ENCODE measurements at regions not wholly inside any gene's neighbourhood (a gene's known extent, or its start where the extent isn't known, plus 50 kb on each side); places are given as distances from the start of the nearest gene placed in this dataset.
"Not testable (repeated sequence)": the region's sequence is repeated elsewhere in the genome, so short reads cannot be mapped to it uniquely, and the experiment has no call there.

DNA sequence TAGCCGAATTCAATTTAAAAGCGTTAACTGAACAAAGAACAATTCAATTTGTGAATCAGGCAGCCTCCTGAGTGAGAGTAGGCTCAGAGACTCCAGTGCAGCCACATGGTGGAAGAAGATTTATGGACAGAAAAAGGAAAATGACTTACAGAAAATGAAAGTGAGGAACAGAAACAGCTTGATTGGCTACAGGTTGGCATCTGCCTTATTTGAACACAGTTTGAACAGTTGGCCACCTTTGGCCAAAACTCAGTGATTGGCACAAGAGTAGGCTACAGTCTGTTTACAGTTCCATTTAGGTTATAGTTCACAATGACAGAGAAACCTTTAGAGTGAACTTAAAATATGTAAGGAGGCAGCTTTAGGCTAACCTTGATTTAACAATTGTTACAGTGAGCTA, 86.3 kb upstream of the CCDC71L start:
- not testable (repeated sequence) for DNase-seq (ENCODE audit: low read depth, low spot score); H3K27ac ChIP-seq

DNA sequence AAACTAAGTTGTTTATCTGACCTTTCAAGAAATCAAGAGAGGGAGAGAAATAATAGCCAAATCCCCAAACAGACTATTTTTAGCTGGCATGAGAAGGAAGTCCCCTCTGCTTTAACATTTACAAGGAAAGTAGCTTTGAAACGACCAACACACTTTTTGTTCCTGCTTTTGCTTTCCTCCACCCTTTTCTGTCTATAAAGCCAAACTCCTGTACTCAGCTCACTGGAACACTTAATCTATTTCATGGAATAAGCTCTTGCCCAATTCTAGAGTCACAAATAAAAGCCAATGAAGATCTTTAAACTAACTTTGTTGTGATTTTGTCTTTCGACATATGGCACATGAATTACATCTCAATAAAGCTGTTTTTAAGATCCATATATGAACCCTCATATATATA, 86.8 kb upstream of the CCDC71L start:
- DNase-seq (ENCODE audit: low read depth, low spot score): no peak
- no peak overlapping the region for H3K27ac ChIP-seq

DNA sequence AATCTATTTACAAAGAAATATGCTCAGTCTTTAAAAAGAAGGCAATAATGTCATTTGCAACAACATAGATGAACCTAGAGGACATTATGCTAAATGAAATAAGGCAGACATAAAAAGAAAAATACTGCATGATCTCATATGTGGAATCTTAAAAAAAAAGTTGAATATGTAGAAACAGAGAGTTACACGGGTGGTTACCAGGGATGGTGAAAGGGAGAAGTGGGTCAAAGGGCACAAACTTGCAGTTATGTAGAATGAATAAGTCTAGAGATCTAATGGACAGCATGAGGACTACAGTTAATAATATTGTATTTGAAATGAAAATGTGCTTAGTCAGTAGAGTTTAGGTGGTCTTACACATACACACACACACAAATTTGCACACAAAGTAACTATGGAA, 88.2 kb upstream of the CCDC71L start:
- H3K27ac ChIP-seq: no peak overlapping the region
- no peak for DNase-seq (ENCODE audit: low read depth, low spot score)

- DNase-seq (ENCODE audit: low read depth, low spot score): no peak
These were observed 89.8 kb upstream of the CCDC71L start for GRCh38 chr7:106750773-106751172.

DNA sequence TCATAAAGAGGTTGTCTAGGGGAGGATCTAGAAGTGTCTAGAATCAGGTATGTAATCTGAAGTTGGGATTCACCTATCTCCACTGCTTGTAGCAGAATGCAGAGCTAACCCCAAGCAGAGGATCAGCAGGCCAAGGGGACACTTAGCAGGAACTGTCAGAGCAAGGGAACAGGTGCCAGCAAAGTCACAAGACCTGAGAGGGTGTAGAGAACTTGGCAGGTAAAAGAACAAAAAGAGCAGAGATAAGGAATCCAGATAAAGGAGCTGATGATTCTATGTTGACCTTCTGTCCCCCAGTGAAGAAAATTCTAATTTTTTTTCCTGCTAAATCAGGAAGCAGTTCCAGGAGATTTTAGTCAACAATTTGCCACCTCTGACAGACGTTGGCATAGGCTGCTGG, 91.4 kb upstream of the CCDC71L start:
- no peak for DNase-seq (ENCODE audit: low read depth, low spot score)
- no peak overlapping the region for H3K27ac ChIP-seq

More at GRCh38 chr7:106750773-106751172, 89.8 kb upstream of the CCDC71L start:
- H3K27ac ChIP-seq: no peak overlapping the region

GRCh38 chr7:106755024-106755423, 94.1 kb upstream of the CCDC71L start:
- DNase-seq (ENCODE audit: low read depth, low spot score); H3K27ac ChIP-seq: not testable (repeated sequence)

DNA sequence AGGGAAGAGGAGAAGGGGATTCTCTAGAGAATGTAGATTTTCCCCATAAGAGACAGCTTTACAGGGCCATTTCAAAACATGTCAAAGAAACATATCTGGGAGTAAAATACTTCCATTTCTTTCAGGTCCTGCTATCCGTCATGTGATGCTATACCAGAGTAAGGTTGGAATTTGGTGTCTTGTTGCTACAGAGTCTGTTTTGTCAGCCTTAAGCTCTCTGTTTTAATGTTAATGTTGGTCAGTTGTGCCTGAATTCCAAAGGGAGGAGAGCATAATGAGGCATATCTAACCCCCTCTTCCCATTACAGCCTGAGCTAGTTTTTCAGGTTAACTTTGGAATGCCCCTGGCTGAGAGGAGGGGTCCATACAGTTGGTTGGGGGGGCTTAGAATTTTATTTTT, 94.7 kb upstream of the CCDC71L start:
- H3K27ac ChIP-seq: no peak overlapping the region
- no peak for DNase-seq (ENCODE audit: low read depth, low spot score)

- DNase-seq (ENCODE audit: low read depth, low spot score): no peak
These were observed 95.1 kb upstream of the CCDC71L start for GRCh38 chr7:106756071-106756470.

DNA sequence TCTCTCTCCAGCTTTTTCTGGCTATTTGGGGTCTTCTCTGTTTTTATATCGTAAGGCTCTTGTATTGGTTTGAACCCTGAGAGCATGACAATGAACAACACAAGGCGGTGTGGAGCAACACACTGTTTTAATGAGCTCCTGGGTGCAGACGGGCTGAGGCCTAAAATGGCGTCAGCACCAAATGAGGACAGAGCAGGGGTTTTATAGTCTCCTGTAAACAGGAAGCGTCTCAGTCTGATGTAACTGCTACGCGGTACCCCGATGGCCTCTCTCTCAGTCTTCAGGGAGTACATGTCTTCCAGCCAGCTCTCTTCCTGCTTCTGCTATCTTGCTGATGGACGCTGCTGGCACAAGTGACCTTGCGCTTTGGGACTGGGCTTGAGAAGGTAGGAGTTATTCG, 95.9 kb upstream of the CCDC71L start:
- DNase-seq (ENCODE audit: low read depth, low spot score): no peak
- no peak overlapping the region for H3K27ac ChIP-seq

More at GRCh38 chr7:106756071-106756470, 95.1 kb upstream of the CCDC71L start:
- no peak overlapping the region for H3K27ac ChIP-seq

DNA sequence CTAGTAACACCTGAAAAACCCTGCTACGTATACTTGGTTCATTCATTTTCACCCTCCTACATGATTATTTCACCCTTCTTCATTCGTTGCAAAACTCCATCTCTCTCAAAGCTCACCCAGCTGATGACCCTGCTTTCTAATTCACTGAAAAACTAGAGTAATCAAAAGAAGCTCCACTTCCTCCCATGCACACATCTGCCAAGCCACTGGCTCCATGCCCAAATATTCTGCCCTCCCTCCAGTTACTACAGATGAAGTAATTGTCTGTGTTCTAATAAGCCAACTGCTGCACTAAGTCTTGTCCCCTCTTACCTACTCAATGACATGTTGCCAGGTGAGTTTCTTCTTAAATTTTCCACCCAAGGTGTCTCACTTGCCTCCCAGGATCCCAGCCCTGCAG, 96.9 kb upstream of the CCDC71L start:
- no peak for DNase-seq (ENCODE audit: low read depth, low spot score)
- no peak overlapping the region for H3K27ac ChIP-seq

GRCh38 chr7:106762845-106763244, 101.9 kb upstream of the CCDC71L start:
- not testable (repeated sequence) for DNase-seq (ENCODE audit: low read depth, low spot score); H3K27ac ChIP-seq

DNA sequence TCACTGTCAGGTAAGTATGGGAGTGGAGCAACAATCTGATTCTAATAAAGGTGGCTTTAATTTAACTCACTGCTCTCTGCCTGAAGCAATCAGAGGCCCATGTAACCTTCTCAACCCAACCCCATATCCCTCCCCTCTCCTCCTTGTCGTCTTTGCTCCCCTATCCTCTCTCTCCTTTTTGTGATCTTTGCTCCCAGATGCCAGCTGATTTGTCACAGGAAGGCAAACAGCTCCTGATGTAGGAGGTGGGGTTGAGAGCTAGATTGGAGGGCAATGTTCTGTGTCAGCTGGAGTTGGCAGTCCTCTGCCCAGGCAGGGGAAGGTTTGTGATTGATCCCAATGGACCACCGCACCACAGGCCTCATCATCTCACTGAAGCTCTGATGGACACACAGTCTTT, 101.4 kb upstream of the PIK3CG start:
- DNase-seq (ENCODE audit: low read depth, low spot score): no peak

DNA sequence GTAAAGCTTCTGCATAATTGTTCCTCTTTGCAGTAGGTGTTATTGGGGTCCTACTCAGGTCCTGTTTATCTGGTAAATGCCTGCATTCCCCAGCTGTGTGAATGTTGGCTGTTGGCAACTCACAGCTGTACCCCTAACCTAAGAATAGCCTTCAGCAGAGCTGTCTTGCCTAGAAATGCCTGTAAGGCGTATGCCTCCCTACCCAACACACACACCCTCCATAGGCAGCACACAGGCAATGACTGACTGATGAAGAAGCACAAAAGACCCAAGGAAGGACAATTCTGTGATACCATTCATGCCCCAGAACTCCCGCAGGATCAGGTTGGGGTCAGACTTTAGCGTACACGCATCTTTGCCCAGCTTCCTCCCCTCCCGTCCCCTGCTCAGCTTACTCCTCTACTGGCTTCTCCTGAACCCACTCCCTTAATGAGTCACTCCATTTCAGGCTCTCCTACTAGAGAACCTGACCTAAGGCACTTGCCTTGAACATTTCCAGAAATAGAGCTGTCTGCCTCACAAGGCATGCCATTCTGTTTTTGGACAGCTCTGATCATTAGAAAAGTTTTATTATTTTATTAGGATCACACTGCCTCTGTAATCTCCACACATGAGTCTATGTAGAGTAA, 99.2 kb upstream of the PIK3CG start:
- no peak for DNase-seq (ENCODE audit: low read depth, low spot score)
- H3K27ac ChIP-seq: no peak overlapping the region

More for the DNA sequence above, 101.4 kb upstream of the PIK3CG start:
- no peak overlapping the region for H3K27ac ChIP-seq

GRCh38 chr7:106766551-106766950, 98.5 kb upstream of the PIK3CG start:
- no peak for DNase-seq (ENCODE audit: low read depth, low spot score)
- H3K27ac ChIP-seq: no peak overlapping the region

- no peak overlapping the region for H3K27ac ChIP-seq
- no peak for DNase-seq (ENCODE audit: low read depth, low spot score)
These were observed 98.0 kb upstream of the PIK3CG start for GRCh38 chr7:106767078-106767477.

GRCh38 chr7:106767498-106768323, 97.4 kb upstream of the PIK3CG start:
- H3K27ac ChIP-seq: no peak overlapping the region
- no peak for DNase-seq (ENCODE audit: low read depth, low spot score)

- DNase-seq (ENCODE audit: low read depth, low spot score): no peak
- H3K27ac ChIP-seq: no peak overlapping the region
These were observed 96.7 kb upstream of the PIK3CG start for GRCh38 chr7:106768324-106768751.

DNA sequence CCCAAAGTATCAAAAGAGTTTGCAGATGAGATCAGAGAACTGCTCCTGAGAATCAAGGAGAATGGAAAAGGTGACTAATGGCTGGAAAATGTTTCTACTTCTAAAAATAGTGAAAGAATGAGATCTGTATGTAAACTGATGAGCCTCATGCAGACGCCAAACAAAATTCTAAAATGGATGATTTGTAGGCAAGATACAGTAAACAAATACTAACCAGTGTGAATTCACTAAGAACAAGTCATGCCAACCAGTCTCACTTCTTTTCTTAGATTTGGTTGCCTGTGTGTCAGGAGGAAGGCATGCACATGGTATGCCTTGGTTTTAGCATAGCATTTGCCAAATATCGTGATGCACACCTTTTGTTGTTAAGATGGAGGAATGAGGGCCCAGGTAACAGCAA, 94.9 kb upstream of the PIK3CG start:
- peak; percentile 60 for DNase-seq (ENCODE audit: low read depth, low spot score)
- peak overlapping the region; percentile 30 for H3K27ac ChIP-seq

GRCh38 chr7:106772655-106773108, 92.4 kb upstream of the PIK3CG start:
- H3K27ac ChIP-seq: no peak overlapping the region
- DNase-seq (ENCODE audit: low read depth, low spot score): no peak

GRCh38 chr7:106773228-106773627, 91.9 kb upstream of the PIK3CG start:
- H3K27ac ChIP-seq: no peak overlapping the region
- no peak for DNase-seq (ENCODE audit: low read depth, low spot score)

- DNase-seq (ENCODE audit: low read depth, low spot score): no peak
- H3K27ac ChIP-seq: no peak overlapping the region
These were observed 91.4 kb upstream of the PIK3CG start for GRCh38 chr7:106773721-106774120.
